ENCODE measurements at regions not wholly inside any gene's neighbourhood (a gene's known extent, or its start where the extent isn't known, plus 50 kb on each side); places are given as distances from the start of the nearest gene placed in this dataset.

- H3K27ac ChIP-seq, result no peak overlapping the region
- TF ChIP-seq CTCF (IDR thresholded peaks at IDR 0.05), result no peak
- ATAC-seq (ENCODE audit: insufficient number of reproducible peaks, low FRiP score, low read depth) (no peak), DNase-seq (ENCODE audit: low spot score) (no peak)
- no peaks in the 10 kb centered on the region for H3K27me3 ChIP-seq (replicated peaks; ENCODE audit: insufficient read depth)
- no peaks in the 10 kb centered on the region for H3K4me1 ChIP-seq (ENCODE audit: control insufficient read depth in 1 of 2, low read depth in 2 of 2)
- H3K9me3 ChIP-seq, result no peaks in the 10 kb centered on the region
- H3K36me3 ChIP-seq, result no peaks in the 10 kb centered on the region
- no peak overlapping the region for H3K4me3 ChIP-seq
Observed at GRCh38 chr13:107832500-107833100, 382.7 kb downstream of the LIG4 start.

GRCh38 chr13:107830804-107831203 is 384.5 kb downstream of the LIG4 start:
- no peak for TF ChIP-seq CTCF (IDR thresholded peaks at IDR 0.05)
- Histone ChIP-seq H3K4me1 (ENCODE audit: control insufficient read depth in 1 of 2, low read depth in 2 of 2) (no peaks in the 10 kb centered on the region), H3K9me3 (no peaks in the 10 kb centered on the region), H3K4me3 (no peak overlapping the region), H3K27me3 (replicated peaks; ENCODE audit: insufficient read depth) (no peaks in the 10 kb centered on the region), H3K27ac (no peak overlapping the region), H3K36me3 (no peaks in the 10 kb centered on the region)
- DNase-seq (ENCODE audit: low spot score) (no peak), ATAC-seq (ENCODE audit: insufficient number of reproducible peaks, low FRiP score, low read depth) (no peak)

GRCh38 chr13:107827840-107828549 is 387.3 kb downstream of the LIG4 start:
- Histone ChIP-seq H3K36me3 (no peaks in the 10 kb centered on the region), H3K27me3 (replicated peaks; ENCODE audit: insufficient read depth) (no peaks in the 10 kb centered on the region), H3K9me3 (no peaks in the 10 kb centered on the region), H3K4me3 (no peak overlapping the region), H3K27ac (no peak overlapping the region), H3K4me1 (ENCODE audit: control insufficient read depth in 1 of 2, low read depth in 2 of 2) (no peaks in the 10 kb centered on the region)
- DNase-seq (ENCODE audit: low spot score), result no peak
- no peak for ATAC-seq (ENCODE audit: insufficient number of reproducible peaks, low FRiP score, low read depth)
- TF ChIP-seq CTCF (IDR thresholded peaks at IDR 0.05), result no peak

- no peak for ATAC-seq (ENCODE audit: insufficient number of reproducible peaks, low FRiP score, low read depth)
- Histone ChIP-seq H3K4me1 (ENCODE audit: control insufficient read depth in 1 of 2, low read depth in 2 of 2) (no peaks in the 10 kb centered on the region), H3K36me3 (no peaks in the 10 kb centered on the region), H3K27me3 (replicated peaks; ENCODE audit: insufficient read depth) (no peaks in the 10 kb centered on the region), H3K9me3 (no peaks in the 10 kb centered on the region), H3K4me3 (no peak overlapping the region), H3K27ac (no peak overlapping the region)
- no peak for TF ChIP-seq CTCF (IDR thresholded peaks at IDR 0.05)
- no peak for DNase-seq (ENCODE audit: low spot score)
Observed at GRCh38 chr13:107824635-107825034, 390.7 kb downstream of the LIG4 start.

- no peaks in the 10 kb centered on the region for H3K36me3 ChIP-seq
- no peaks in the 10 kb centered on the region for H3K27me3 ChIP-seq (replicated peaks; ENCODE audit: insufficient read depth)
- no peak for TF ChIP-seq CTCF (IDR thresholded peaks at IDR 0.05)
- no peaks in the 10 kb centered on the region for H3K4me1 ChIP-seq (ENCODE audit: control insufficient read depth in 1 of 2, low read depth in 2 of 2)
- H3K4me3 ChIP-seq, result no peak overlapping the region
- no peak overlapping the region for H3K27ac ChIP-seq
- ATAC-seq (ENCODE audit: insufficient number of reproducible peaks, low FRiP score, low read depth) (no peak), DNase-seq (ENCODE audit: low spot score) (no peak)
- no peaks in the 10 kb centered on the region for H3K9me3 ChIP-seq
Observed at GRCh38 chr13:107822006-107822405, 393.3 kb downstream of the LIG4 start.
